ENCODE measurements at regions not wholly inside any gene's neighbourhood (a gene's known extent, or its start where the extent isn't known, plus 50 kb on each side); places are given as distances from the start of the nearest gene placed in this dataset.

- TF ChIP-seq POLR2AphosphoS5 (IDR thresholded peaks at IDR 0.05; ENCODE audit: borderline replicate concordance, low read depth, low read length) (no peak), EZH2 (IDR thresholded peaks at IDR 0.05) (no peak)
These were observed 99.3 kb downstream of the CDC14C start for GRCh38 chr7:49023345-49024328.
